ENCODE measurements at regions not wholly inside any gene's neighbourhood (a gene's known extent, or its start where the extent isn't known, plus 50 kb on each side); places are given as distances from the start of the nearest gene placed in this dataset.

- no peaks in the 10 kb centered on the region for H3K4me1 ChIP-seq (ENCODE audit: control insufficient read depth, extremely low read depth, insufficient read depth, low read length)
- FAIRE-seq (no peak), DNase-seq (ENCODE audit: low read depth, low spot score) (no peak)
- intact Hi-C loops (cut with micrococcal nuclease), result no loop called here
- no peaks in the 10 kb centered on the region for H4K20me1 ChIP-seq (replicated peaks; ENCODE audit: control insufficient read depth, extremely low read depth, insufficient read depth, low read length)
- H3K9me1 ChIP-seq (replicated peaks; ENCODE audit: control insufficient read depth, extremely low read depth, insufficient read depth, low read length), result no peaks in the 10 kb centered on the region
- dilution Hi-C loops (cut with MboI; ENCODE audit: extremely low pct_ligation_motif_present, low sequenced_read_pairs), result no loop called here
- peaks cover 2% of the 10 kb centered on the region for H3K9me3 ChIP-seq (replicated peaks; ENCODE audit: control insufficient read depth, insufficient read depth, low read length)
- ChIA-PET CTCF (no interaction called here), POLR2A (no interaction called here)
- no peaks in the 10 kb centered on the region for H3K79me2 ChIP-seq (ENCODE audit: control insufficient read depth, insufficient read depth, low read length)
- H3K9ac ChIP-seq (replicated peaks; ENCODE audit: extremely low read depth, insufficient read depth, low read length), result no peak overlapping the region
- TF ChIP-seq CTCF (IDR thresholded peaks at IDR 0.05; ENCODE audit: extremely low read depth in 1 of 2, insufficient read depth in 1 of 2, low read depth in 1 of 2, low read length in 2 of 2), result no peak
- no peak for TF ChIP-seq GATA2 (IDR thresholded peaks at IDR 0.05; ENCODE audit: insufficient read depth, insufficient read length, low read depth, low read length)
- TF ChIP-seq FOS (IDR thresholded peaks at IDR 0.05; ENCODE audit: borderline replicate concordance, insufficient read depth, low read length), result no peak
- TF ChIP-seq POLR2AphosphoS5 (IDR thresholded peaks at IDR 0.05; ENCODE audit: insufficient read depth, low read depth, low read length), result no peak
- no peak for TF ChIP-seq MAX (IDR thresholded peaks at IDR 0.05; ENCODE audit: insufficient read depth, insufficient read length)
- no peak for TF ChIP-seq MYC (IDR thresholded peaks at IDR 0.05; ENCODE audit: low read depth, low read length)
- TF ChIP-seq EZH2 (IDR thresholded peaks at IDR 0.05; ENCODE audit: borderline replicate concordance, low read depth, low read length, severe bottlenecking), result no peak
- TF ChIP-seq JUN (IDR thresholded peaks at IDR 0.05; ENCODE audit: borderline replicate concordance, insufficient read depth, insufficient read length, low read depth), result no peak
- TF ChIP-seq POLR2A (IDR thresholded peaks at IDR 0.05; ENCODE audit: low read depth, low read length), result no peak
- H3K4me2 ChIP-seq (ENCODE audit: insufficient read depth, low read length), result no peak overlapping the region
- BruUV-seq (replicated peaks), result no TSS peak
- no peak overlapping the region for H3K4me3 ChIP-seq (replicated peaks in 1 of 3; ENCODE audit: insufficient read depth in 1 of 3, low read depth in 1 of 3, low read length in 3 of 3)
- no peaks in the 10 kb centered on the region for H3K27me3 ChIP-seq (ENCODE audit: control insufficient read depth in 2 of 2, insufficient read depth in 2 of 2, low read length in 2 of 2)
- no peaks in the 10 kb centered on the region for H3K36me3 ChIP-seq (ENCODE audit: control insufficient read depth in 2 of 2, extremely low read depth in 1 of 2, insufficient read depth in 2 of 2, low read length in 2 of 2)
- no peak overlapping the region for H2AFZ ChIP-seq (ENCODE audit: low read depth, low read length)
- H3K27ac ChIP-seq (ENCODE audit: insufficient read depth, low read depth, low read length), result no peak overlapping the region
These were observed 462.5 kb upstream of the HS6ST1 start for GRCh38 chr2:128781166-128781565.
